ENCODE measurements at regions not wholly inside any gene's neighbourhood (a gene's known extent, or its start where the extent isn't known, plus 50 kb on each side); places are given as distances from the start of the nearest gene placed in this dataset.

DNA sequence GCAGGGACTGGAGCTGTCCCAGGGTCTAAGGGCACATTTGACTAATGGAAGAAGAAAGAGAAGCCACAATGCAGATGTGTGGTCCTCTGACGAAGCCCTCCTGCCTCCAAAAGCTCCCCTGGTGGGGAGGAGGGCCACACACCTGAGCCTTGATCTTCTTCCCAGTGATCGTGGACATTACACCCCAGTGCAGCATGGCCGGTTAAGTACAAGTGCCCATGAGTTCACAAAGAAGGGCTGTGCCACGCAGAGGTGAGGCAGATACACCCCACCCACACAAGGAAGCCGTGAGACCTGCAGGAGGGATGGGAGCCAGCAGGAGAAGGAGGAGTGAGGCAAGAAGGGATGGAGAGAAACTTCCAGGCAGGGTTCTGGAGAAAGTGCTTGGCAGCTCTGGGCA is 199.0 kb upstream of the MVB12B start:
- H3K27me3 Mint-ChIP-seq (ENCODE audit: insufficient read depth, low read depth, poor library complexity), result peaks cover 3% of the 10 kb centered on the region
- H4K20me1 ChIP-seq (replicated peaks; ENCODE audit: insufficient read depth), result no peaks in the 10 kb centered on the region
- no peaks in the 10 kb centered on the region for H3K36me3 Mint-ChIP-seq (ENCODE audit: low read depth)
- no peak overlapping the region for H3K27ac ChIP-seq (ENCODE audit: low read depth)
- no peaks in the 10 kb centered on the region for H3K27me3 ChIP-seq (ENCODE audit: insufficient read depth)
- no peak overlapping the region for H3K4me3 ChIP-seq
- H3K4me1 Mint-ChIP-seq, result no peaks in the 10 kb centered on the region; the same call in 2 of the 3 replicates
- H3K4me1 ChIP-seq (ENCODE audit: insufficient read depth), result no peaks in the 10 kb centered on the region
- no peaks in the 10 kb centered on the region for H3F3A ChIP-seq (replicated peaks; ENCODE audit: low read depth)
- peaks cover under 1% of the 10 kb centered on the region; the same call in 1 of the 3 replicates for H3K9me3 Mint-ChIP-seq
- no peaks in the 10 kb centered on the region for H3K36me3 ChIP-seq (ENCODE audit: insufficient read depth)
- H3K9me2 ChIP-seq (ENCODE audit: insufficient read depth), result no peaks in the 10 kb centered on the region
- no peak overlapping the region for H2AFZ ChIP-seq
- TF ChIP-seq ZNF114 (CRISPR knock-in tag; IDR thresholded peaks at IDR 0.05) (no peak), JUNB (IDR thresholded peaks at IDR 0.05; ENCODE audit: unreplicated experiment) (no peak), CREB1 (CRISPR knock-in tag; IDR thresholded peaks at IDR 0.05; ENCODE audit: low read depth) (no peak), CTCF (conservative IDR thresholded peaks at IDR 0.05; ENCODE audit: low read depth in 2 of 2) (no peak), NANOG (IDR thresholded peaks at IDR 0.05; ENCODE audit: borderline replicate concordance) (no peak), EZH2 (IDR thresholded peaks at IDR 0.05; ENCODE audit: low read depth, unreplicated experiment) (no peak), STAT1 (IDR thresholded peaks at IDR 0.05; ENCODE audit: unreplicated experiment) (no peak), POLR2AphosphoS5 (IDR thresholded peaks at IDR 0.05; ENCODE audit: low read depth) (no peak), REST (IDR thresholded peaks at IDR 0.05; ENCODE audit: unreplicated experiment) (no peak), ZNF462 (CRISPR knock-in tag; IDR thresholded peaks at IDR 0.05) (no peak), EZH2phosphoT487 (IDR thresholded peaks at IDR 0.05; ENCODE audit: unreplicated experiment) (no peak), ZNF331 (CRISPR knock-in tag; IDR thresholded peaks at IDR 0.05; ENCODE audit: low read depth) (no peak)
- TF ChIP-seq, protein P1, sequence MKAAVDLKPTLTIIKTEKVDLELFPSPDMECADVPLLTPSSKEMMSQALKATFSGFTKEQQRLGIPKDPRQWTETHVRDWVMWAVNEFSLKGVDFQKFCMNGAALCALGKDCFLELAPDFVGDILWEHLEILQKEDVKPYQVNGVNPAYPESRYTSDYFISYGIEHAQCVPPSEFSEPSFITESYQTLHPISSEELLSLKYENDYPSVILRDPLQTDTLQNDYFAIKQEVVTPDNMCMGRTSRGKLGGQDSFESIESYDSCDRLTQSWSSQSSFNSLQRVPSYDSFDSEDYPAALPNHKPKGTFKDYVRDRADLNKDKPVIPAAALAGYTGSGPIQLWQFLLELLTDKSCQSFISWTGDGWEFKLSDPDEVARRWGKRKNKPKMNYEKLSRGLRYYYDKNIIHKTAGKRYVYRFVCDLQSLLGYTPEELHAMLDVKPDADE (IDR thresholded peaks at IDR 0.05), result no peak
- no peaks in the 10 kb centered on the region for H3K79me2 ChIP-seq (replicated peaks; ENCODE audit: insufficient read depth)
- no peak overlapping the region for H3K4me2 ChIP-seq
- DNase-seq (ENCODE audit: low spot score) (no peak), ATAC-seq (no peak)
- H3K27ac Mint-ChIP-seq, result no peak overlapping the region
- H3K4me3 Mint-ChIP-seq, result no peak overlapping the region

Measured in GM23338 (cell line).